Nucleus accumbens (tissue), 56 donors: ENCODE measurements at regions not wholly inside any gene's neighbourhood (a gene's known extent, or its start where the extent isn't known, plus 50 kb on each side); places are given as distances from the start of the nearest gene placed in this dataset.

Source experiments
- DNase-seq, 56 donors: peaks; one replicate each; lab custom pipeline; 2025; lab: John Stamatoyannopoulos, UW

DNA sequence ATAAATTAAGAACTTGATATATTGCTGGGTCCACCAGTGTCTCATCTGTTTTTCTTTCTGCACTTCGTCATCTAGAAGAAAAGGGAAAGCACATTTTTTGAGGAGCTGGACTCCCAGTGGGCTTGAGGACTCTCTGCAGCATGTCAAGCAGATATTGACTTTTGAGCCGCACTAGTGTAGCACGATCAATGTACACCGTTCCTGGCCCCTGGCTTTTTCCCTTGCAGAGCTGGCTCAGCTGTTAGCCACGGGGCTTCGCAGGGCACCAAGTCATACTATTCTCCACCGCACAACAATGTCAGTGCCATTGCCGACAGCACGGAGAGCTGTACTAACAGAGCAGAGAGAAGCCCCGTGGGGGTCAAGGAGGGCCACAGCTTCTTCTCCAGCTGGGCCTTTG lies 235.4 kb upstream of the HABP2 start:
- no peak for DNase-seq

DNA sequence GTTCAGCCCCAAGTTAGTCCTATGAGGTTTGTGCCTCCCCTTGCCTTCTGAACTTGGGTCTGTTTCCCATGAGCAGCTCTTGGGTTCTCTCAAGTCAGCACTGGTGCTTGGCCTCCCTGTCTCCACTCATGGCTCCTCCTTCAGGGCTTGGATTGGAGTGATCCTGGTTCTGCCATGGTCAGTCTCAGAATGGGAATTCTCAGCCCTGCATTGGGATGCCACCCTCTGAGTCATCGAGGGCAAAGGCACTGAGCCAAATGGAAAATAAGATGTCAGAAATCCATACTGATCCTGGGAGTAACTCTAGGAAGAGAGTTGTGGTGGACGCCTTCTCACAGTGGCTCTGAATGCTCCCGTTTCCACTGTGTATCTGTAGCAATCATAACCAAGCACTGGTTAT lies 233.4 kb upstream of the HABP2 start:
- DNase-seq = no peak

DNA sequence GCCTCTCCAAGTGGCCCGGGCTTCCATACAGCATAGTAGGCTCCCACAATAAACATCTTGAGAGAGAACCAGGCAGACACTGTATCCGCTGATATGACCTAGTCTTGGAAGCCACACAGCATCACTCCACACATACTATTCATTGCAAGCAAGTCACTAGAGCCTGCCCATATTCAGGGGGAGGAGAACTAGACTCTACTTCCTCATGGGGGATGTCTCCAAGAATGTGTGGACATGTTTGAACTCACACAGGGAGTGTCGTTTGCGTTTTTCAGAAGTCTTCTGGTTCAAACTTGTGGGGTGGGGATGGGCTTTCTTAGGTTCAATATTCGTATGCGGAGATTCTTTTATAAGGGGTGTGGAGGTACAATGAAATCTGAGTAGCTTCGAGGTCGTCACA lies 232.6 kb upstream of the HABP2 start:
- DNase-seq = no peak

DNA sequence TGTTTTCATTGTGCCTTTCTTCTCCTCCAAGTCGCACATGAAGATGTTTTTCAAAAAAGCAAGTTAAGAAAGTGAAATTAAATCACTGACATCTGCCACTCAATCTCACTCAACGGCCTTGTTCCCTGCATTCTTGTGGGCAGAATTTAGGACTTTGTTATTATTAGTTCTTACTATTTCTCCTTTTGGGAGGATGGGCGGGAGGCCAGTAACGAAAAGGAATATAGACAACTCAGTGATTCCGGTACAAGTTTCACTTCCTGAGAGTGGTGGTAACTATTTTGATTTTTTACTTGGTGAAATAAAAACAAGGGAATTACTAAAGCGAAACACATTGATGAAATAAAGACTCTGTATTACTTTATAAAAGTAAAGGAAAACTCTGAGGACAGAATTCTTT lies 231.9 kb upstream of the HABP2 start:
- DNase-seq = peak in 1 of 56 donors; percentile 3

DNA sequence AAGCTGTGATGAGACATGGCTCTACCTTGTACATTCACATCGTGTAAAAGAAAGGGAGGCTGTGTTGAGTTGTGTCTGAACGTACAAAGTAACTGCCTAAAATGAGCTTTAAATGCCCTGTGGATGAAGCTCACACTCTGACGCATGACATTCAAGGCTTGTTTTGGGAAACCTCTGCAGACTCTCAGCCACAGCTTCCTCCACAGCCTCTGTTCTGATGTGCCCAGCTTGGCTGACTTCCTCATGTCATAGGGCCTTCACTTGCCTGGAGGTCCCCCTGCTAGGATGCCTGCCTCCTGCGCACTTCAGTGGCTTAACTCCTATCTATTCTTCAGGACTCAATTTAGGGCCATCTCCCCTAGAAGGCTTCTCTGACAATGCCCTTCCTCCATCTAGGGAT lies 230.0 kb upstream of the HABP2 start:
- peak in 17 of 56 donors; percentile 3 to 48 (median 14) for DNase-seq

DNA sequence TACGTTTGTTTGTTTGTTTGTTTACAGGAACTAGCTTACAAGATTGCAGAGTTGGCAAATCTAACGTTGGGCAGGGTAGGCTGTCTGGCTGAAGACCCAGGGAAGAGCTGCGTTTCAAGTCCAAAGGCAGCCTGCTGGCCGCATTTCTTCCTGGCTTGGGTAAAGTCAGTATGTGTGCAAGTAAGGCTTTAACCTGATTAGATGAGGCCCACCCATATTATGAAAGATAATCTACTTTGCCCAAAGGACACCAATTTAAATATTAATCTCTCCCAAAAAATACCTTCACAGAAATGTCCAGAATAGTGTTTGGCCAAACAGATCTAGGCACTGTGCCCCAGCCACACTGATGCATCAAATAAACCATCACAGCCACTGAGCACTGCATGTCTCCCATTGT lies 228.9 kb upstream of the HABP2 start:
- DNase-seq = no peak

DNA sequence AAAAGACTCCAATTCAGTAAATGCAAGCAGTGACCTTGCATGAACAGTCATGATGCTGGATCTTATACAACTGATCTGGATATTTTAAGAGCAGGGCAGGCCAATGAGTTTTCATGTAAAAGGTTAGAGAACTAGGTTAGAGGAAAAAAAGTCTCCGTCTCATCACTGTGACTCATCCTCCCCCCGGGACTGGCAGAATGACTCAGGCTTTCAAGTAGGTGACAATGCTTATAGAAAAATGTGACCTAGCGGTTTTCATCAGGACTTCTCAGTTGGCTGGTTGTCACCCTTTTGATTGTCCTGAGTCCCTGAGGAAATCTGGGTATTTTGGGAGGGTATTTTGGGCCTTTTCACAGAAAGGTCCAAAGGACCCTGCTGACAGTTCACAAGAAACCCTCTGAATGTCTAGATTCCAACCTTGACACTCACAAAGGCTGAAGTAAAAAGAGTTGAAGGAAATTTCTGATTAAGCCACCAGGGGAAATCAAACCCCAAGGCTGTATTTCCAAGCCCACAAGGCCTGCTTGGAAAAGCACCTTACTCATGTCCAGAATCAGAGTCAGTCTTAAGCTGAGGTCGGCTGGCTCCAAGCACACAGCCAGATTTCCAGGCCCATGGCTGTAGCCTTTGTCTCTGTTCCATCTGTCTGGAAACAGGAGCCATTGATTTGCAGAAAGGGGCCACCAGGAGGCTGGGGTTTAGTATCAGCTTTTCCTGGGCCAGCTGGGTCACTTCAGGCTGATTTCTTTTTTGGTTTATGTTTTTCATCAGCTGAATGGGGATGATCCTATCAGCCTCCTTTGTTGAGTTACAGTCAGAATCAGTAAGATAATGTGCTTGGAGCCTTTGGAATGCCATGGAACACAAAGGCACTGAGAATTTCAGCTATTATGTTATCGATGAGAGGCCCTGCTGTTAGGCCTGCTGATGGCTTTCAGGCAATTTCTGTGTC lies 226.4 kb upstream of the HABP2 start:
- DNase-seq = peak in 28 of 56 donors; percentile 4 to 77 (median 31)

DNA sequence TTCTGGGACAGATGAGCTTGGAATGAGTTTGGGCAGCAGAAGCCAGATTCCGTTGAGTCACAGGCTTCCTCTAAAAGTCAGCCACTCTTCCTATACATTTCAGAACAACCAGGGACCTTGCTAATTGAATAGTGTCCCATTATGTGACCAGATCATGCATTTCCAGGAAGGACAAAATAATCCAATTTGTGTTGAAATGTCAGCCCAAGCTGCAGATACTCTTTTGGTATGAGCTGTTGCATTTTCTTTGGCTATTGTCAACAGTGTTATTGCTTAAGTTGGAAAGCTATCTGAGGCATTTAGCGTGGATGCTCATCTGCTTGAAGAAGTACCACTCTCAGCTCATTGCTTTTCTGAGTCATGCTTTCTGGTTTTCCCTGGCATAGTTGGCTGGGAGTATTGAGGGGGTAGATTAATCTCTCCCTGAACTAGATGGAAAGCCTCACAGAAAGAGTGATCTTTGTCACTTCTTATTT lies 223.7 kb upstream of the HABP2 start:
- DNase-seq = peak in 1 of 56 donors; percentile 4

DNA sequence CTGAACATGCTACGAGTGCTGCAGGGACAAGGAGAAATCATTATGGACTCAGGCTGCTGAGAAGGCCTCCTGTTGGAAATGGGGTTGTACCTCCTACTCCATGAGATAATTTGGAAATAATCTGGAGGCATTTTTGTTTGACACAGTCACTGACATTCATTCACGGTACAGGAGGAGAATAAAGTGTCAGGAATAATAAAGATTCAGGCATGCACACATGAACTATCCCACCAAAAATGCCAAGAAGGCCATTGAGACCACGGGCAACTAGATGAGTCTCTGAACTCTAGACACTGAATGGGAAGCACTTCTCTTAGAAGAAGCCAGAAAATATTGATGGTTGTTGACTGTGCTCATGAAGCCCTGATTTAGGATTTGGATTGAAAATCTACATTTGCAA lies 220.9 kb upstream of the HABP2 start:
- no peak for DNase-seq

DNA sequence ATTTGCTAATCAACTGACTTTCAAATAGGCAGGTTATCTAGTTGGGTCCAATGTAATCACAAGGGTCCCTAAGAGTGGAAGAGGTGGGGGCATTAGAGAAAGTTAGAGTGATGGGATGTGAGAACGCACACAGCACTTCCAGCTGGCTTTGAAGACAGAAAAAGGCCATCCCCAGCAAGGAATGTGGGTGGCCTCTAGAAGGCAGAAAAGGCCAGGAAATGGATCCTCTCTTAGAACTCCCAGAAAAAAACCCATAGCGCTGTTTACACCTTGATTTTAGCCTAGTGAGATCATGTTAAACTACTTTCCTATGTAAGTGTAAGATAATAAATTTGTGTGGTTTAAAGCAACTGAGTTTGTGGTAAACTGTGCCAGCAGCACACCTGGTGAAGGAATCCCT lies 219.5 kb upstream of the HABP2 start:
- no peak for DNase-seq

DNA sequence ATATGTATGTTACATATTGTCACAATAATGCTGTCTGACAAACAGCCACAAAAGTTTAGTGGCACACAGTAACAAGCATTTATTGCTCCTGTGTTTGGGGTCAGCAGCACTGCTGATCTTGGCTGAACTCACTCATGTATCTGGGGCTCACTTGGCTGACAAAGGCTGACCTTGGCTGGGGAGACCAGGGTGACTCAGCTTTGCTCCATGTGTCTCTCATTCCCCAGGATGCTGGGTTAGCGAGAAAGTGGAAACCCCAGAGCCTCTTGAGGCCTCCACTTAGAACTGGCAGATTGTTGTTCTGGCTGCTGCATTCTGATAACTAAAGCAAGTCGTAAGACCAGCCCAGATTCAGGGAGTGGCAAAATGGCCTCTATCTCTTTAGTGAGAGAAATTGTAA lies 217.3 kb upstream of the HABP2 start:
- no peak for DNase-seq

DNA sequence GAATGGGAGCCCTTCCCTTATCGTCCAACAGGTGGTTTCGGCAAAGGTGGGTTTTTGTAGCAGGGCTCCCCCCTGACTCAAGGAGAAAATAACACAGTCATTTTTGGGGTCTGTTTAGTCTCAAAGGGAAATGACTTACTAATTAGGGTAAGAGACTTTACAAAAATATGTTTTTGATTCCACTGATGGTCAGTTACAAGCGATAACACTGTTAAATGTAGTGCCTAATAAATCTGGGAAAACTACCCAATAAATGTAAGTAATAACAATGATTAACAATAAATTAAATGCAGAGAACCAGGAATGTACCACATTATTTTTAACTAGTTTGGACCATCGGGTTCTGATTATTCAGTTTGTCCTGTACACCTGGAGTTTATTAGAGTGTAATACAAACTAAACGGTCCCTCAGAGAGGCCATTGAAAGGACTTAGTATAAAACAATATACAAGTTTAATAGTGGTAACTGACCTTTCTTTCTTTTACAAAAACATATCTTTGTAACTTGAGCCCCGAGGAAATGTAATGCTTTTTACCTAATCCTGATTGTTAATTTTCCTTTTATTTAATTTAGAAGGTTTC lies 216.2 kb upstream of the HABP2 start:
- DNase-seq = no peak

DNA sequence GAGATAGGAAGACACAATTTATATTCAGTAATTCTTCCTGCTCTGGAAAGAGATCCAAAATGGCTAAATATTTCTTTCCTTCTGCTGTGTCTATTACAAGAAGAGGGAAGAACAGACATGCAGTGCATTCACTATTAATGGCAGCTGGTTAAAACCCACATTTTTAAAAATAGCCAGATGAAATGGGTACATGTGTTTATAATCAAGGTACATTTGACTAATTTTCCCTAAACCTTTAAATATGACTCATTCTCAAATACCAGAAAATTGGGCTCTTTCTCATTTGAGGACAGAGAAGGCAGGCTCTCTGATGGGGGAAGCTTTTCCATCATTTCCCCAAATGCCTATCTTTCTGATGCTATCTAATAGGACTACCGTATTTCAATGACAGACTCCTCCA lies 215.7 kb upstream of the HABP2 start:
- no peak for DNase-seq

DNA sequence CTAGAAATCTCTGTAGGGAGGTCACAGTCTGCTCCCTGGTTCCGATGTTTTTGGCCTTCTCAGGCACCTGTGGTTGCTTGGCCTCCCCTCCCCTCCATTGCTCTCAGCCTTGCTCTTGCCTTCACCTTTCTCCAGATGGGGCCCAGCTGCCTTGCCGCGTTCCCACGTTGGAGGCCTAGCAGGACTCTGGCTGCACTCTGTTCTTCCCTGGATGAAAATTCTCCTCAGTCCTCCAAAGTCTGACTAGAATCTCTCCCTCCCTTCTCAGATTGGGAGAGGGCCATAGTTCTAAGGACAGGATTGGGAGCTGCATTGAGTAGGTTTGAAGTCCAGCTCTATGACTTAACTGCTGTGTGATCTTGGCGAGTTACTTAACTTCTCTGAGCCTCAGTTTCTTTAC lies 213.7 kb upstream of the HABP2 start:
- DNase-seq = no peak

DNA sequence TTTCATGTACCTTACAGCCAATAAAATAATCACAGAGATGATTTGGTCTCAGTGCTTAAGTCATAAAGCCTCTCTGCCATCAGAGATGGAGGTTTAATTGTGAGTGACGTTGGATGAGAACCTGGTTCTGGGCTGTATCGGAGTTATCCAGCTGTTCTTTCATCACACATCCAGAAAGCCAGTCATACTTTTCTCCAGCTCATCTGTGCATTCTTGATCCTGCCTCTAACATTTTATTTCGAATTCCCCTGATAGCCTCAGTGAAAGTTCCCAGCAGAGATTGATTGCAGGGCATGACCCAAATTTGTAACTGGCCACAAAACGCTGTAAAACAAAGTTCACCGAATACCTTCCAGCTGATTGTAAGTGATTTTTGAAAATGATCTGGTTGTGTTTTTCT lies 212.6 kb upstream of the HABP2 start:
- DNase-seq = no peak

DNA sequence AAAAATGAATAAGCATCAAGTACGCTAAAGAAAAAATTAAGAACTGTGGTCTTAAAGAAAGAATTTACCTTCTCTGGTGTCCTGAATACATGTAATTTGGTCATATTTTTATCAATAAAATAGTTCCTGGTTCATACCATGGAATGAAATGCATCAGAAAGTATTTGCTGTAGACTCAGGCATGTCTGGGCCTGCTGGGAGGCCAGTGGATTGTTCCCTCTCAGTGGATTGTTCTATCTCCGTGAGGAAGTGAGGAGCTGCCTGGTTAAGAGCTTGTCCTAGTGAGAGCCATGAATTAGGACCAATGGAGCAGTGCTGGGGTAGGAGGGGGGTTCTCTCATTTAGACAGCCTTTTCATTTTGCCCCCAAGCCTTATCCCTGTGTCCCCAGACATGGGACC lies 211.7 kb upstream of the HABP2 start:
- DNase-seq = no peak

DNA sequence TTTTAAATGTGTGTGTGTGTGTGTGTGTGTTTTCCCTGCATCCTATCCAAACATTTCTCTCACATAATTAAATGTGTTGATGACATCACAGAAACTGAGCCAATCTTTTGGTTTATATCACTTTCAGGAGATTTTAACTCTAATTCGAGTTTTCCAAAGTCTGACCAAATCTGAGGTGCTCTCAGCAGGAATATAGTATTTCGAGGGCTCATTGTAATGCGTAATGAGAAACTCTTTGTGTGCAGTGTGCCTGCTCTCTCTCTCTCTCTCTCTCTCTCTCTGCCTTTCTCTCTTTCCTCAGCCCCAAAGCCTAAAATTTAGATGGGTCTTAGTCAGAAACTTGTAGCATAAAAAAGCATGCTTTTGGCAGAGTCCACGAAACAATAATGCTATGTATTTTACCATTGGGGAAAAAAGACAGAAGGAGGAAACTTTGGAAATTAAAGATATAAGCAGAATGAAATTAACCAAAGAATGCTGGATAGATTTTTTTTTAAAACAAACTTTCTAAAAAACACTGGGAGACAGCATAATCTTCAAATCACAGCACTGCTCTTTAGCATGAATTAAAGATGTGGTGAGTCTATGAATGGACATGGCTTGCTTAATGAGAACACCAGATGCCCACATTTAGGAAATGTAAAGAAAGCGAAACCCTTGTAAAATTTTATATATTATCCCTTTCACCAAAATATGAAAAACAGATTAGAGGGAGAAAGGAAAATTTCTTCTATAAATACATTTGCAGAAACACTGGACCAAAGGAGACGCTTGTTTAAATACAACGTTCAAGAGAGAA lies 206.8 kb upstream of the HABP2 start:
- DNase-seq = no peak

DNA sequence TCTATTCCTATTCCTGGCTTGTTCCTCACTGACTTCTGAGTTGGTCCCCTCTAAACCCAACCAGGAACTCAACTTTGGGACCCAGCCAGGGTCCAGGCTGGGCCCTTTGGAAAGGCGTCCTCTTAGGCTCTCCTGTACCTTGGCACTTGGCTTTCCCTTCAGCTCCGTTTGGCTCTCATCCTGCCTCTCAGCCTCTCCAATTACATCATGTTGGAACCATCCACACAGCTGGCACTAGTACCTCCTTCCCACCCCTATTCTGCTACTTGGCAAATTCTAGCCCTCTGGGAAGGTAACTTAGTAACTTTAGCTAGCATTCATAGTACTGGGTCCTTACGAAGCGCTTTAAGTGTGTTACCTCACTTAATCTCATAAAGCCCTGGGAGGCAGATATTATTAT lies 205.3 kb upstream of the HABP2 start:
- peak in 11 of 56 donors; percentile 3 to 22 (median 8) for DNase-seq

DNA sequence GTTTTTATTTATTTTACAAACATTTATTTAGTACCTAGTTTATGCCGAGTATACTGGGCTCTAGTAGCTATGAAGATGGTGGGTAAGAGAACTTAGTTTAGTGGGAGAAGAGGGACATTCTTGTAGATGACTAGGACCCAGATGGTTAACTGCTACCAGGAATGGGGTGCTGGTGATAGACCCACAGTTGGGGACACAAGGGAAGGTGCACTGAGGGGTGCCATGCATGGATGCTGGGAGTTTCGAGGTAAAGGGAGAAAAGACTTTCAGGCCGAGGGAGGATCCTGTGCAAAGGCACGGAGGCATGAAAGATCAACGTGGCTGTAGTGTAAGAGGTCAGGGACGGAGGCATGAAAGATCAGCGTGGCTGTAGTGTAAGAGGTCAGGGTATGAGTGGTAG lies 204.2 kb upstream of the HABP2 start:
- no peak for DNase-seq

DNA sequence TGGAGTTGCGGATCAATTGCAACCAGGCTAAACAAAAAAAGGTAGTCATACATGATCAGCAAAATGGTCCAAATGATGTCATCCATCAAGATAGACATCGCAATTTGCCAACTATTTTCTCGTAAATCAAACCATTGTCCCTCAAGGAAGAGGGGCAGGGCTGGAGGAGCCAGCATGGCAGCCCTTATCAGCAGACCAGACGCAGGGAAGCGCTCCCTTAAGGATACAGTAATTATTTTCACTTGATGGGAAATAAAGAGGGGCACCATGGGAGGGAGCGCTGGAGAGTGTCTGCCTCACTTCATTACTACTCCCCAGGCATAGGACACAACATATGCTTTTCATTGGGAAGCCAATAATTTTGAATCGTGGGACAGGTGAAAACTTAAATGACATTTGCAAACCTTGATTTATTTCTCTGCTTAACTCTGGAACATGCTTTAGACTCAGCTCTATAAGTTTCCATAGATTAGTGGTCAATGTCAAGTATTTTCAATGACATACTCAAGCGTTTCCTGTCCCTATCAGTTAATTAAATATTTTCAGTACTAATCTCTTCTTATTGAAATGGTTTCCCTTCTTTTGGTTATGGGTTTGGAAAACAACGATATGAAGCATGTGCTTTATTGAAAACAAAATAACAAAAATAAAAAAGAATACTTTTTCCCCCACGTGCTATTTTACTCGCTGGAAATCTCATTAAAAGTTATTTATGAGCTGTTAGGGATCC lies 202.4 kb upstream of the HABP2 start:
- no peak for DNase-seq

DNA sequence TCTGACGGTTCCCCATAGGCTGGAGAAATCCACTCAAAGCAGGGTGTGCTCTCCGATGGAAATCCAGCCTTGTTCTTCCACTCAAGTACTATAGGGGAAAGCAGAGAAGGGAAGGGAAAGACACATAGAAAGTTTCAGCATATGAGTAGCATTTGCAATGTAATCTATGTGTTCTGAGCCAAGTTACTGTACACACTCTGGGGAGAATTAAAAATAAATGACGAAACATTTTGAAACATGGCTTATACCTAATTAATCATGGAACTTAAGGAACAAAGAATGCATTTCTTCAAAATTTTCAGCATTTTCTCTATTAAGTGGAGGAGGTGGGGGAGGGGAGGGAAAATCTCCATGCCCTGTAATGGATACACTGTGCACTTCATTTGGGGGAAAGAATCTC lies 198.1 kb upstream of the HABP2 start:
- DNase-seq = no peak
